H1 (cell line): ENCODE measurements at regions not wholly inside any gene's neighbourhood (a gene's known extent, or its start where the extent isn't known, plus 50 kb on each side); places are given as distances from the start of the nearest gene placed in this dataset.
A peak's percentile ranks its signal among the peaks of the same experiment; 100 is the strongest.

Experiments
- CTCF ChIA-PET: fragments of 300-600 bp; sonication (Branson Sonifier 250); formaldehyde crosslinking; loops from one replicate; lab custom pipeline; 2021; ENCODE audit not compliant: partially characterized antibody; lab: Charles Lee
- POLR2A ChIA-PET: fragments of 300-600 bp; sonication (Branson Sonifier 250); formaldehyde crosslinking; loops from one replicate; lab custom pipeline; 2021; ENCODE audit warnings: inconsistent platforms; ENCODE audit not compliant: partially characterized antibody; lab: Charles Lee
- DNase-seq, 2 experiments: peaks; one replicate each; pipeline versions ENCODE4 v3.0.0 to v3.0.0-alpha.2; 2010 to 2022; ENCODE audit warnings: low spot score in 2 of 2, low read depth in 1 of 2, mixed read lengths in 1 of 2
- FAIRE-seq: peaks from 2 replicates; lab custom pipeline; 2011; peaks lifted over from hg19 to GRCh38; lab: Jason Lieb, UNC
- H2AFZ ChIP-seq: 2 replicates; pipeline ENCODE4 v1.8.1; 2012; ENCODE audit warnings: low read length, inconsistent platforms
- H2AK5ac ChIP-seq: 2 replicates; pipeline ENCODE4 v1.6.1; 2013; ENCODE audit warnings: low read depth, low read length
- H2BK120ac ChIP-seq: replicated peaks from 2 replicates; pipeline ENCODE3; 2013; ENCODE audit warnings: low read depth, low read length, inconsistent platforms
- H2BK12ac ChIP-seq: 2 replicates; pipeline ENCODE4 v1.6.1; 2013; ENCODE audit warnings: low read depth, low read length
- H2BK15ac ChIP-seq: 2 replicates; pipeline ENCODE4 v1.6.1; 2013; ENCODE audit warnings: low read length
- H2BK20ac ChIP-seq: 2 replicates; pipeline ENCODE4 v1.6.1; 2013; ENCODE audit warnings: low read length
- H2BK5ac ChIP-seq: 2 replicates; pipeline ENCODE4 v1.6.1; 2013; ENCODE audit warnings: low read depth, low read length
- H3K14ac ChIP-seq: 2 replicates; pipeline ENCODE4 v1.6.1; 2013; ENCODE audit warnings: inconsistent platforms; ENCODE audit not compliant: insufficient read length
- H3K18ac ChIP-seq: 2 replicates; pipeline ENCODE4 v1.6.1; 2013; ENCODE audit warnings: low read length; ENCODE audit errors: extremely low read depth
- H3K23ac ChIP-seq: 2 replicates; pipeline ENCODE4 v1.6.1; 2013; ENCODE audit warnings: inconsistent platforms; ENCODE audit not compliant: insufficient read length
- H3K23me2 ChIP-seq: 2 replicates; pipeline ENCODE4 v1.6.1; 2013; ENCODE audit warnings: low read depth, low read length
- H3K27ac ChIP-seq: 2 replicates; pipeline ENCODE4 v1.6.1; 2011; ENCODE audit warnings: low read depth, low read length, inconsistent platforms
- H3K27me3 ChIP-seq, 4 experiments: replicated peaks in 1 of 4; 1 replicate in 1 of 4; 2 replicates in 3 of 4; pipeline versions ENCODE4 v1.6.1 to v1.8.1; 2011 to 2013; ENCODE audit warnings: low read length in 3 of 4, mild to moderate bottlenecking in 3 of 4, inconsistent platforms in 2 of 4, mixed read lengths in 2 of 4, moderate library complexity in 1 of 4; ENCODE audit not compliant: control insufficient read depth in 3 of 4, insufficient read depth in 3 of 4; ENCODE audit errors: extremely low read depth in 1 of 4
- H3K36me3 ChIP-seq, 4 experiments: 2 replicates each; pipeline versions ENCODE4 v1.6.1 to v1.8.1; 2011 to 2013; ENCODE audit warnings: mild to moderate bottlenecking in 4 of 4, low read length in 3 of 4, moderate library complexity in 2 of 4, control low read depth in 1 of 4, inconsistent platforms in 1 of 4; ENCODE audit not compliant: insufficient read depth in 4 of 4, control insufficient read depth in 2 of 4
- H3K4ac ChIP-seq: replicated peaks from 2 replicates; pipeline ENCODE3; 2013; ENCODE audit warnings: low read length, low read depth, mixed read lengths, inconsistent platforms; ENCODE audit not compliant: insufficient read length
- H3K4me1 ChIP-seq, 4 experiments: replicated peaks in 1 of 4; 1 replicate in 1 of 4; 2 replicates in 3 of 4; pipeline versions ENCODE4 v1.6.1 to v1.8.1; 2011 to 2013; ENCODE audit warnings: low read length in 3 of 4, inconsistent platforms in 2 of 4, mixed read lengths in 1 of 4; ENCODE audit not compliant: insufficient read depth in 4 of 4, control insufficient read depth in 3 of 4
- H3K4me2 ChIP-seq, 2 experiments: 2 replicates each; pipeline versions ENCODE4 v1.6.1 to v1.8.1; 2011 to 2013; ENCODE audit warnings: low read depth in 2 of 2, low read length in 2 of 2, control low read depth in 1 of 2, inconsistent platforms in 1 of 2, mild to moderate bottlenecking in 1 of 2; ENCODE audit not compliant: insufficient read depth in 1 of 2
- H3K4me3 ChIP-seq, 4 experiments: fragments of 200-600, 300-600 bp in 1 of 4; sonication (generic), shearing (Covaris generic), sonication (Bioruptor Twin) in 1 of 4; 2 replicates each; pipeline versions ENCODE4 v1.5.1 to v1.8.1; 2011 to 2016; ENCODE audit warnings: low read length in 4 of 4, low read depth in 3 of 4, control low read depth in 2 of 4, inconsistent platforms in 2 of 4, mild to moderate bottlenecking in 2 of 4, mixed read lengths in 1 of 4, moderate library complexity in 1 of 4; ENCODE audit not compliant: insufficient read depth in 2 of 4; ENCODE audit errors: extremely low read depth in 1 of 4
- H3K56ac ChIP-seq: replicated peaks from 2 replicates; pipeline ENCODE3; 2013; ENCODE audit warnings: low read depth, mild to moderate bottlenecking, mixed read lengths, low read length, inconsistent platforms; ENCODE audit not compliant: insufficient read length
- H3K79me1 ChIP-seq: 2 replicates; pipeline ENCODE4 v1.6.1; 2013; ENCODE audit warnings: low read depth, low read length, control low read depth
- H3K79me2 ChIP-seq, 2 experiments: 2 replicates each; pipeline versions ENCODE4 v1.6.1 to v1.8.1; 2012 to 2013; ENCODE audit warnings: low read length in 2 of 2, mild to moderate bottlenecking in 2 of 2, inconsistent platforms in 1 of 2; ENCODE audit not compliant: insufficient read depth in 2 of 2, control insufficient read depth in 1 of 2
- H3K9ac ChIP-seq, 4 experiments: replicated peaks in 1 of 4; 1 replicate in 1 of 4; 2 replicates in 3 of 4; pipeline versions ENCODE4 v1.6.1 to v1.8.1; 2011 to 2013; ENCODE audit warnings: low read depth in 3 of 4, low read length in 3 of 4, control low read depth in 2 of 4, mild to moderate bottlenecking in 2 of 4, moderate library complexity in 2 of 4, inconsistent platforms in 1 of 4; ENCODE audit errors: extremely low read depth in 1 of 4
- H3K9me3 ChIP-seq, 2 experiments: 2 replicates each; pipeline versions ENCODE4 v1.6.1 to v1.8.1; 2012 to 2013; ENCODE audit warnings: mild to moderate bottlenecking in 2 of 2, moderate library complexity in 2 of 2, control low read depth in 1 of 2, inconsistent platforms in 1 of 2, low read depth in 1 of 2, low read length in 1 of 2, mixed read lengths in 1 of 2; ENCODE audit not compliant: insufficient read depth in 2 of 2
- H4K20me1 ChIP-seq, 2 experiments: replicated peaks in 1 of 2; 2 replicates each; pipeline versions ENCODE3 to v1.8.1; 2011 to 2013; ENCODE audit warnings: inconsistent platforms in 2 of 2, low read length in 2 of 2, mild to moderate bottlenecking in 1 of 2; ENCODE audit not compliant: insufficient read depth in 2 of 2, control insufficient read depth in 1 of 2
- H4K5ac ChIP-seq: 2 replicates; pipeline ENCODE4 v1.6.1; 2013; ENCODE audit warnings: low read length, low read depth, mixed read lengths, inconsistent platforms; ENCODE audit not compliant: insufficient read length
- H4K8ac ChIP-seq: 2 replicates; pipeline ENCODE4 v1.8.0; 2013; ENCODE audit warnings: mild to moderate bottlenecking, moderate library complexity, low read length, inconsistent platforms; ENCODE audit not compliant: insufficient read depth; ENCODE audit errors: extremely low read depth
- H4K91ac ChIP-seq: replicated peaks from 2 replicates; pipeline ENCODE3; 2013; ENCODE audit warnings: low read length, mixed read lengths, inconsistent platforms; ENCODE audit not compliant: insufficient read length
- CREB1 ChIP-seq: IDR thresholded peaks from 2 replicates; pipeline ENCODE4 v1.6.1; 2012; ENCODE audit warnings: inconsistent platforms
- EZH2 ChIP-seq: fragments of 200-600 bp; sonication (generic); IDR thresholded peaks from 2 replicates; pipeline ENCODE4 v1.7.1; 2012; ENCODE audit warnings: low read depth, mild to moderate bottlenecking, moderate library complexity, low read length, inconsistent platforms; ENCODE audit not compliant: severe bottlenecking
- MAFK ChIP-seq: IDR thresholded peaks from 2 replicates; pipeline ENCODE4 v1.6.1; 2012; ENCODE audit warnings: low read depth, mild to moderate bottlenecking, improper control_type of control experiment, low read length
- TBP ChIP-seq: IDR thresholded peaks from 2 replicates; pipeline ENCODE4 v1.6.1; 2011; ENCODE audit warnings: low read depth, low read length, improper control_type of control experiment
- WGBS, 2 experiments: shearing (Covaris generic) in 1 of 2; methylation state at CpG; one replicate each; pipeline versions ENCODE4 v1.1.6 to v1.1.7; 2013 to 2015; ENCODE audit warnings: low lambda C conversion rate in 2 of 2, mixed read lengths in 2 of 2, inconsistent platforms in 1 of 2, low coverage in 1 of 2, missing lambda C conversion rate in 1 of 2; ENCODE audit not compliant: insufficient replicate concordance in 2 of 2, insufficient coverage in 1 of 2, insufficient read length in 1 of 2; ENCODE audit errors: extremely low coverage in 1 of 2, missing lambda C conversion rate in 1 of 2; 5-methylcytosine and 5-hydroxymethylcytosine counted together

DNA sequence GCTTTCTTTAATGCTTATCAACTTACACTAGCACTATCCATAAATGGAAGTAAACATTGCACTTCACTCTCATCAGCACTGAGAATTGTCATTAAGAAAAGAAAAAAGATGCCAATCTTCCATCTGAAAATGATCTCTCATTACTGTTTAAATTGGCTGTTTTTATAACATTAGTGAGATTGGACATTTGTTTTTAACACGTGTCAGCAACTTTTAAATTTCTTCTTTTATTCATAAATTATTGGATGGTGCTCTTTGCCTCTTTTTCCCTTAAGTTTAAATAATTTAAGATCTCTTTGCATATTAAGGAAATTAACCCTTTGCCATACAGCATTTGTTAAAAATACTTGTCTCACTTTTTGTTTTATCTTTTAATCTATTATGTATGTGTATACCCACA, 146.5 kb upstream of the CHST9 start:
- WGBS, 2 experiments = 80% methylated on average over 1 of the region's 1 CpG; no CpG with 5 or more reads in 1 of the 2 experiments
- no peak overlapping the region for H3K9ac ChIP-seq

More for the DNA sequence above, 146.5 kb upstream of the CHST9 start:
- Histone ChIP-seq H2BK20ac (no peak overlapping the region), H3K23ac (no peak overlapping the region), H2AFZ (no peak overlapping the region), H4K8ac (no peak overlapping the region)
- CTCF ChIA-PET = no interaction called here
- TF ChIP-seq TBP (no peak), MAFK (peak; percentile 28; the same call in 1 of the 2 replicates), EZH2 (no peak), CREB1 (no peak)
- TF ChIP-seq, all 59 proteins: peak for 1
- no peak overlapping the region for H3K4ac ChIP-seq
- no peak overlapping the region for H3K4me3 ChIP-seq
- no peak overlapping the region for H2BK120ac ChIP-seq
- H3K23me2 ChIP-seq = no peaks in the 10 kb centered on the region
- no peak overlapping the region for H3K18ac ChIP-seq
- H3K56ac ChIP-seq = no peak overlapping the region
- H2AK5ac ChIP-seq = no peak overlapping the region
- H2BK12ac ChIP-seq = no peak overlapping the region
- H2BK15ac ChIP-seq = no peak overlapping the region
- no peak overlapping the region for H4K91ac ChIP-seq
- H3K9me3 ChIP-seq = no peaks in the 10 kb centered on the region
- H3K79me2 ChIP-seq = no peaks in the 10 kb centered on the region
- FAIRE-seq (no peak), DNase-seq (no peak)
- no peak overlapping the region for H3K14ac ChIP-seq
- H3K27me3 ChIP-seq = no peaks in the 10 kb centered on the region
- no peak overlapping the region for H4K5ac ChIP-seq
- POLR2A ChIA-PET = no interaction called here
- H3K4me1 ChIP-seq = no peaks in the 10 kb centered on the region
- H3K36me3 ChIP-seq = no peaks in the 10 kb centered on the region
- H3K27ac ChIP-seq = no peak overlapping the region
- H2BK5ac ChIP-seq = no peak overlapping the region
- no peak overlapping the region for H3K4me2 ChIP-seq
- no peaks in the 10 kb centered on the region for H4K20me1 ChIP-seq
- no peaks in the 10 kb centered on the region for H3K79me1 ChIP-seq
